ENCODE measurements at regions not wholly inside any gene's neighbourhood (a gene's known extent, or its start where the extent isn't known, plus 50 kb on each side); places are given as distances from the start of the nearest gene placed in this dataset.
"Not testable (repeated sequence)": the region's sequence is repeated elsewhere in the genome, so short reads cannot be mapped to it uniquely, and the experiment has no call there.

- FAIRE-seq (no peak), DNase-seq (ENCODE audit: low spot score) (no peak)
These were observed 108.2 kb downstream of the THBS2 start for GRCh38 chr6:169145496-169145895.

GRCh38 chr6:169144356-169144755, 109.3 kb downstream of the THBS2 start:
- DNase-seq (ENCODE audit: low spot score) (no peak), FAIRE-seq (no peak)

GRCh38 chr6:169142538-169142844, 111.2 kb downstream of the THBS2 start:
- no peak for FAIRE-seq
- no peak for DNase-seq (ENCODE audit: low spot score)

GRCh38 chr6:169141671-169142537, 111.7 kb downstream of the THBS2 start:
- FAIRE-seq = no peak
- no peak for DNase-seq (ENCODE audit: low spot score)

GRCh38 chr6:169140986-169141495, 112.6 kb downstream of the THBS2 start:
- FAIRE-seq (no peak), DNase-seq (ENCODE audit: low spot score) (no peak)

GRCh38 chr6:169139179-169139971, 114.3 kb downstream of the THBS2 start:
- FAIRE-seq = no peak
- no peak for DNase-seq (ENCODE audit: low spot score)

- FAIRE-seq (no peak), DNase-seq (ENCODE audit: low spot score) (no peak)
These were observed 121.2 kb downstream of the THBS2 start for GRCh38 chr6:169132352-169132940.

GRCh38 chr6:169131390-169131789, 122.3 kb downstream of the THBS2 start:
- no peak for FAIRE-seq

GRCh38 chr6:169130113-169130512, 123.5 kb downstream of the THBS2 start:
- FAIRE-seq = no peak
- no peak for DNase-seq (ENCODE audit: low spot score)

More at GRCh38 chr6:169131390-169131789, 122.3 kb downstream of the THBS2 start:
- DNase-seq (ENCODE audit: low spot score) = no peak

- FAIRE-seq (no peak), DNase-seq (ENCODE audit: low spot score) (no peak)
These were observed 132.6 kb downstream of the THBS2 start for GRCh38 chr6:169121013-169121412.

- no peak for DNase-seq (ENCODE audit: low spot score)
- FAIRE-seq = no peak
These were observed 134.0 kb downstream of the THBS2 start for GRCh38 chr6:169119669-169120068.

GRCh38 chr6:169118346-169118830, 135.3 kb downstream of the THBS2 start:
- FAIRE-seq = no peak

GRCh38 chr6:169117663-169118062, 136.0 kb downstream of the THBS2 start:
- DNase-seq (ENCODE audit: low spot score) = no peak
- FAIRE-seq = no peak

More at GRCh38 chr6:169118346-169118830, 135.3 kb downstream of the THBS2 start:
- no peak for DNase-seq (ENCODE audit: low spot score)

GRCh38 chr6:169115632-169116031, 138.0 kb downstream of the THBS2 start:
- FAIRE-seq = no peak
- no peak for DNase-seq (ENCODE audit: low spot score)

- FAIRE-seq; DNase-seq (ENCODE audit: low spot score): not testable (repeated sequence)
These were observed 139.0 kb downstream of the THBS2 start for GRCh38 chr6:169114632-169115031.

GRCh38 chr6:169112483-169113320, 140.9 kb downstream of the THBS2 start:
- DNase-seq (ENCODE audit: low spot score) = no peak
- FAIRE-seq = no peak

GRCh38 chr6:169111203-169111602, 142.4 kb downstream of the THBS2 start:
- no peak for FAIRE-seq
- DNase-seq (ENCODE audit: low spot score) = no peak

GRCh38 chr6:169109411-169110220, 144.0 kb downstream of the THBS2 start:
- DNase-seq (ENCODE audit: low spot score) = no peak
- no peak for FAIRE-seq

- no peak for DNase-seq (ENCODE audit: low spot score)
- FAIRE-seq = no peak
These were observed 144.9 kb downstream of the THBS2 start for GRCh38 chr6:169108753-169109152.

- no peak for DNase-seq (ENCODE audit: low spot score)
- no peak for FAIRE-seq
These were observed 147.5 kb downstream of the THBS2 start for GRCh38 chr6:169106176-169106575.

Data from RCC 7860 (cell line).